Adipocyte (in vitro differentiated cells): ENCODE measurements at regions not wholly inside any gene's neighbourhood (a gene's known extent, or its start where the extent isn't known, plus 50 kb on each side); places are given as distances from the start of the nearest gene placed in this dataset.
A peak's percentile ranks its signal among the peaks of the same experiment; 100 is the strongest.

Experiments
- DNase-seq: peaks from one replicate; pipeline ENCODE4 v3.0.0-alpha.2; 2015; ENCODE audit warnings: low read depth
- H3K27me3 ChIP-seq: replicated peaks from 2 replicates; pipeline ENCODE4 v1.7.0; 2013; ENCODE audit warnings: mild to moderate bottlenecking, low read length, moderate library complexity; ENCODE audit not compliant: control insufficient read depth, insufficient read depth
- H3K36me3 ChIP-seq: 2 replicates; pipeline ENCODE4 v1.7.0; 2013; ENCODE audit warnings: low read length, mild to moderate bottlenecking, moderate library complexity; ENCODE audit not compliant: control insufficient read depth, insufficient read depth, severe bottlenecking
- H3K4me1 ChIP-seq: 2 replicates; pipeline ENCODE4 v1.7.0; 2013; ENCODE audit warnings: mild to moderate bottlenecking, low read length, moderate library complexity; ENCODE audit not compliant: control insufficient read depth, insufficient read depth
- H3K4me3 ChIP-seq: 2 replicates; pipeline ENCODE4 v1.7.0; 2013; ENCODE audit warnings: mild to moderate bottlenecking, low read length, moderate library complexity
- H3K9ac ChIP-seq: 2 replicates; pipeline ENCODE4 v1.7.0; 2013; ENCODE audit warnings: mild to moderate bottlenecking, low read length, moderate library complexity
- H3K9me3 ChIP-seq: 2 replicates; pipeline ENCODE4 v1.7.0; 2013; ENCODE audit warnings: mild to moderate bottlenecking, low read length, moderate library complexity; ENCODE audit not compliant: control insufficient read depth

DNA sequence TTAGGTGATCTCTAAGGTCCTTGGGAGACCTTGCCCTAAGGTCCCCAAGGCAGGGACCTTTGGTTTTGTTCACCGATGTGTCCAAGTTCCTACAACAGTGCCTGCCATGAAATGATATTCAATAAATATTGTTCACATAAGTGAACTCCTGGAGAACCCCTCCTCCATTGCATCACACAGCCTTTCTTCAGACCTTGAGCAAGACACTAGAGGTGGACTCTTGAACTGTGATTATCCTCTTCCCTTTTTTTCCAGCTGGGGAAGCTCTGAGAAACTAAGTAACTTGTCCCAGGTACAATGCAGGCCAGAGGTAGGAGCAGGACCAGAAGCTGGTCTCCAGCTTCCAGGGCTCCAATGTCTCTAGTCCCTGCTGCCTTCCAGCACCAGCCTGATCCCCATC, 76.6 kb upstream of the LMO1 start:
- H3K9ac ChIP-seq = no peak overlapping the region
- H3K27me3 ChIP-seq = peaks cover 46% of the 10 kb centered on the region
- H3K9me3 ChIP-seq = no peaks in the 10 kb centered on the region
- H3K4me3 ChIP-seq = no peak overlapping the region
- no peaks in the 10 kb centered on the region for H3K36me3 ChIP-seq
- no peaks in the 10 kb centered on the region for H3K4me1 ChIP-seq
- no peak for DNase-seq

DNA sequence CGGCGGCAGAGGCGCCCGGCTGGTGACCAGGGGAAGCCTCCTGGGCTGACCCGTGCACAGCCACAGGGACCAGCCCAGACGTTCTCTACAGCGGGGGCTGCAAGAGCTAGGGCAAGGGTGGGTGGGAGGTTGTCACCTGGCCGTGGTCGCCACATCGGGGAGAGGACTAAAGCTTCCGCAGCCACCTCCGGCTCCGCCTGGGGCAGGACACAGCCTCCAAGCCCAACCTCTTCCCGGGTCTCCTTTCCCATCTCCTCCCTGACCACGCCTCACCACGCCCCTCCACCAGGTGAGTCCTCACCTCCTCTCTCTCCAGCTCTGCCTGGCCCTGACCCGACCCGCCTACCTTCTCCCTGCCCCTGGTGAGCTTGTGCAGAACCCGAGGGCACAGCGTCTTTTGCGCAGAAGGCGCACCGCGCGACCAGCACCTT, 75.9 kb upstream of the LMO1 start:
- Histone ChIP-seq H3K36me3 (no peaks in the 10 kb centered on the region), H3K4me3 (no peak overlapping the region), H3K4me1 (no peaks in the 10 kb centered on the region), H3K9me3 (no peaks in the 10 kb centered on the region), H3K27me3 (peaks cover 43% of the 10 kb centered on the region), H3K9ac (no peak overlapping the region)
- DNase-seq = no peak

GRCh38 chr11:8338138-8338537, 74.5 kb upstream of the LMO1 start:
- Histone ChIP-seq H3K4me3 (no peak overlapping the region), H3K36me3 (no peaks in the 10 kb centered on the region), H3K27me3 (peaks cover 36% of the 10 kb centered on the region), H3K4me1 (no peaks in the 10 kb centered on the region), H3K9ac (no peak overlapping the region), H3K9me3 (no peaks in the 10 kb centered on the region)
- peak; percentile 36 for DNase-seq

GRCh38 chr11:8337130-8337795, 73.6 kb upstream of the LMO1 start:
- no peaks in the 10 kb centered on the region for H3K9me3 ChIP-seq
- no peak overlapping the region for H3K4me3 ChIP-seq
- H3K4me1 ChIP-seq = no peaks in the 10 kb centered on the region
- H3K9ac ChIP-seq = no peak overlapping the region
- peaks cover 28% of the 10 kb centered on the region for H3K27me3 ChIP-seq
- H3K36me3 ChIP-seq = no peaks in the 10 kb centered on the region
- DNase-seq = no peak

DNA sequence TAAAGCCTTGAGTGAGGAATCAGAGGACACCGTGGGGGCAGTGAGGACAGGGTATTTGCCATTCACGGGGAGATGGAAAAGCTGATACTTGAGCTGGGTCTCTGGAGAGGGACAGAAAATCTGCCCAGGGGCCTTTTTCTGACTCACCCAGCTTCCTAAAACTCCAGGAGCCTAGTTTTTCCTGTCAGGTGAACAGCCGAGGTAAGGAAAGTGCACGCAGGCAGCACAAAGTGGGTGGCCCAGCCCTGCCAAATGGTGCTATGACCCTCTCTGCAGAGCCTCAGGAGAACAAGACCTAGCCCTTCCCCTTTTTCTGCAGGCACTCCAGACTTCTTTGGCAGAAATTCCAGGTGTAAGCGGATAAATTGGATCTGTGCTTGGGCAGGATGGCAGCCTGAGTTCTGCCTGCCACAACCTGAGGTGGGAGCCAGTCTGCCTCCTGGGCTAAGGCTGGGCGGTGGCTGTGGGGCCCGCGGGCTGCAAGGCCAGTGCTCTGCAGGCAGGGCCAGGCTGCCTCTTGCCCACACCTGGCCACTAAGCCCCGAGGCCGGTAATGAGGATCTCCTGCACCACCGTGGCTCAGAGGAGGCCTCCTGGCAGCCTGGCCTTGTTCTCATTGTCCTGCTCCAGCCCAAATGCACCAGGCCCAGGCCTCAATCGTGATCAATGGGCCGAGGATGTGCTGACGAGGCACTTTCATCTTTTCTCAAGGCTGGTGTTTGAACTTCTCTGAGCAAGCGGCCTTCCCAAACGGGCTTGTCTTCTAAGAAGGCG, 72.9 kb upstream of the LMO1 start:
- Histone ChIP-seq H3K27me3 (peaks cover 21% of the 10 kb centered on the region), H3K36me3 (no peaks in the 10 kb centered on the region), H3K9ac (no peak overlapping the region), H3K4me3 (no peak overlapping the region), H3K4me1 (no peaks in the 10 kb centered on the region), H3K9me3 (no peaks in the 10 kb centered on the region)
- no peak for DNase-seq

- H3K36me3 ChIP-seq = no peaks in the 10 kb centered on the region
- H3K9me3 ChIP-seq = no peaks in the 10 kb centered on the region
Measured at GRCh38 chr11:8335683-8336082, 72.0 kb upstream of the LMO1 start.

DNA sequence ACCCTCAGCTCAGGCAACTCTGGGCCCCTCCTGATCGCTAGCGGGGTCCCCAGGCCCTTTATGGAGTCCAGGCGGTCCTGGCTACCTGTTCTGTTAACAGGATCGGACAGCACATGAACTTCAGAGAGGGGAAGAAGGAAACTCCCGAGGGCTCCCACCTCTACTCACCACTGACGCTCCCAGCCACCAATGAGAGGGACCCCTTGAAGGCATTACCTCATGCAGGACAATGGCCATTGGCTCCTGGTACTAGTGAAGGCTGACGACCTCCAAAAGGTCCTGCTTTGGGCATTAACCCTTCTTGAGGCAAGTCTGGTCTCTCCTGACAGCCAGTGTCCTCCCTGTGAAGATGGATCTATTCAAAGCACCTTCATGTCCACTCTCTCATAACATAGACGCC, 71.5 kb upstream of the LMO1 start:
- no peak overlapping the region for H3K4me3 ChIP-seq
- no peak for DNase-seq
- H3K27me3 ChIP-seq = peaks cover 24% of the 10 kb centered on the region
- no peaks in the 10 kb centered on the region for H3K9me3 ChIP-seq
- no peaks in the 10 kb centered on the region for H3K36me3 ChIP-seq
- H3K4me1 ChIP-seq = no peaks in the 10 kb centered on the region
- no peak overlapping the region for H3K9ac ChIP-seq

More at GRCh38 chr11:8335683-8336082, 72.0 kb upstream of the LMO1 start:
- peaks cover 23% of the 10 kb centered on the region for H3K27me3 ChIP-seq
- no peak overlapping the region for H3K4me3 ChIP-seq
- DNase-seq = peak; percentile 29
- no peak overlapping the region for H3K9ac ChIP-seq
- no peaks in the 10 kb centered on the region for H3K4me1 ChIP-seq

GRCh38 chr11:8333811-8334401, 70.2 kb upstream of the LMO1 start:
- H3K9me3 ChIP-seq = no peaks in the 10 kb centered on the region
- DNase-seq = no peak
- no peak overlapping the region for H3K9ac ChIP-seq
- H3K4me1 ChIP-seq = peaks cover 3% of the 10 kb centered on the region
- no peak overlapping the region for H3K4me3 ChIP-seq
- H3K36me3 ChIP-seq = no peaks in the 10 kb centered on the region
- peaks cover 16% of the 10 kb centered on the region for H3K27me3 ChIP-seq

- H3K4me1 ChIP-seq = peaks cover 7% of the 10 kb centered on the region
Measured at GRCh38 chr11:8333376-8333775, 69.7 kb upstream of the LMO1 start.

GRCh38 chr11:8332891-8333290, 69.2 kb upstream of the LMO1 start:
- peaks cover 10% of the 10 kb centered on the region for H3K27me3 ChIP-seq
- H3K9me3 ChIP-seq = no peaks in the 10 kb centered on the region
- peaks cover 12% of the 10 kb centered on the region for H3K4me1 ChIP-seq
- H3K9ac ChIP-seq = no peak overlapping the region
- H3K36me3 ChIP-seq = no peaks in the 10 kb centered on the region
- DNase-seq = no peak
- H3K4me3 ChIP-seq = no peak overlapping the region

More at GRCh38 chr11:8333376-8333775, 69.7 kb upstream of the LMO1 start:
- DNase-seq = no peak
- no peaks in the 10 kb centered on the region for H3K9me3 ChIP-seq
- peaks cover 11% of the 10 kb centered on the region for H3K27me3 ChIP-seq
- H3K9ac ChIP-seq = no peak overlapping the region
- no peaks in the 10 kb centered on the region for H3K36me3 ChIP-seq
- H3K4me3 ChIP-seq = no peak overlapping the region

DNA sequence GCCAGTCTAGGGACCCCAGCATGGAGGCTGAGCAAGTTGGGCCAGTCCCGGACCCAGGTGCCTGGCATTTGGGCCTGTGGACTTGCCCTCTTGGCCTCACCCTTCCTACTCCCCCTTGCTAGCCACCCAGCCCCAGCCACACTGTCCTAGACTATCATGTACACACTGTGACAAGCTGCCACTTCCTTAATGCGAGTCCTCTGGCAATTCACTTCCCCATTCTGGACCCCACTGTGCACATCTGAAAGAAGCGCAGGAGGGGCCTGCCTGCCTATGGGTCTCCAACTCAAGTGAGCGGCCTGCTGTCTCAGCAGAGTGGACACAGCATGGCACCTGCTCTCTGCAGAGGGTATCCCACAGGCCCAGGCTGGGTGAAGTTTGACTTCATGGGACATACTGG, 68.5 kb upstream of the LMO1 start:
- Histone ChIP-seq H3K27me3 (peaks cover 10% of the 10 kb centered on the region), H3K4me1 (peaks cover 15% of the 10 kb centered on the region), H3K9ac (no peak overlapping the region), H3K9me3 (no peaks in the 10 kb centered on the region), H3K4me3 (no peak overlapping the region), H3K36me3 (no peaks in the 10 kb centered on the region)
- no peak for DNase-seq
